COR-L47 (cell line): ENCODE measurements at regions not wholly inside any gene's neighbourhood (a gene's known extent, or its start where the extent isn't known, plus 50 kb on each side); places are given as distances from the start of the nearest gene placed in this dataset.

Source experiments
- DNase-seq: peaks from one replicate; lab custom pipeline; 2025; lab: John Stamatoyannopoulos, UW

DNA sequence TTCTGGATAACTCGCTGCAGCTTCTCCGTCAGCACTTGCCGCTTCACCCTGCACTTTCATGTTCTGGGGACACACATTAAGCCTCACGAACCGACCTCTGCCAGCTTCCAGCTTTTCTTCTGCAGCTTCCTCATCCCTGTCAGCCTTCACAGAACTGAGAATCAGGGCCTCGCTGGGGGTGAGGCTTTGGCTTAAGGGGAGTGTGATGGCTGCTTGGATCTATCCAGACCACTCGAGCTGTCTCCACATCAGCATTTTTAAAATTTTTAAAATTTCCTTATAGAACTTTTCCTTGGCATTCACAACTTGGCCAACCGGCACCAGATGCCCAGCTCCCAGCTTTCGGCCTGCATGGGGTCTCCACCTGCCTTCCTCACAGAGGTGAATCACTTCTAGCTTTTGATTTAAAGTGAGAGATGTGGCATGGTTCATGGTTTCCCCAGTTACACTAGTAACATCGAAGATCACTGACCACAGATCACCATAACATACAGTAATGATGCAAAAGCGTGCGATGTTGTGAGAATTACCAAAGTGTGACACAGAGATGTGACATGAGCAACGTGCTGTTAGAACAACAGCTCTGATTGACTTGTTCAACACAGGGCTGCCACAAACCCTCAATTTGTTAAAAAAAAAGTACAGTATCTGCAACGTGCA lies 139.1 kb upstream of the C14orf180 start:
- DNase-seq: no peak

DNA sequence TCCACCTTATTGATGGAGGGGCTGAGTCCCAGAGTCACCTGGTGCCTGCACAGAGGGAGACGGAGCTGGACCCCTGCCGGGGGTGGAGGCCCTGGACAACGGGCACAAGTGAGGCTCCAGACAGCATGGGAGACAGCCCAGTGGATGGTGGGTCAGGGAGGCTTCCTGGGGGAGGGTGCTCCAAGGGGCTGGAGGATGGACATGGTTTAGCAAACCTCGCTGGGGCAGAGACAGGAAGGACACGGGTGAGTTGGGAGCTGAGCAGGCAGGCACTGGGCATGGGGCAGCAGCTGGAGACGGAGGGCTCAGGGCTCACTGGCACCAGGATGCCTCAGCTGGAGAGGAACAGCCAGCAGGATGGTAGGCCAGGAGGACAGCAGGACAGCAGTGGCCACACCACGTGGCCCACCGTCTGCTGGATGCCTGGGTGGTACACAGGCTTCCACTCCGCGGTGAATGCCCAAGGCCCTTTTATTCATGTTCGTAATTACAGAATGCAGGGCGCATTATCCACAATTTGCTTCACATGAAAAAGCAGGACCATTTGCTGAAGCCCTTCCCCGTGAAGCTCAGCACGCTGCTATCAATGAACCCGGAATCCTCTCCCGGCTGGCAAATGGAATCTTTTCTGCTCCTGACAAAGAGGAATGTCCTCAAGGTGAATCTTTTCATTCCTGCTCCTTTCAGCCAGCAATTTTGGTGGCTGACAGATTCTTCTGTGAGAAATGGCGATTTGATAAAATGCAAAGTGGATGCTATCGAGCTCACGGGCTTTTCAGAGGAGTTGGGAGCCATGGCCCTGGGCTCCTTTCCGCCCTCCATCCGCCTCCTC lies 138.1 kb upstream of the C14orf180 start:
- DNase-seq: no peak

GRCh38 chr14:104442107-104442551 lies 137.4 kb upstream of the C14orf180 start:
- DNase-seq: no peak

- DNase-seq: no peak
Observed at GRCh38 chr14:104442631-104443390, 136.8 kb upstream of the C14orf180 start.

DNA sequence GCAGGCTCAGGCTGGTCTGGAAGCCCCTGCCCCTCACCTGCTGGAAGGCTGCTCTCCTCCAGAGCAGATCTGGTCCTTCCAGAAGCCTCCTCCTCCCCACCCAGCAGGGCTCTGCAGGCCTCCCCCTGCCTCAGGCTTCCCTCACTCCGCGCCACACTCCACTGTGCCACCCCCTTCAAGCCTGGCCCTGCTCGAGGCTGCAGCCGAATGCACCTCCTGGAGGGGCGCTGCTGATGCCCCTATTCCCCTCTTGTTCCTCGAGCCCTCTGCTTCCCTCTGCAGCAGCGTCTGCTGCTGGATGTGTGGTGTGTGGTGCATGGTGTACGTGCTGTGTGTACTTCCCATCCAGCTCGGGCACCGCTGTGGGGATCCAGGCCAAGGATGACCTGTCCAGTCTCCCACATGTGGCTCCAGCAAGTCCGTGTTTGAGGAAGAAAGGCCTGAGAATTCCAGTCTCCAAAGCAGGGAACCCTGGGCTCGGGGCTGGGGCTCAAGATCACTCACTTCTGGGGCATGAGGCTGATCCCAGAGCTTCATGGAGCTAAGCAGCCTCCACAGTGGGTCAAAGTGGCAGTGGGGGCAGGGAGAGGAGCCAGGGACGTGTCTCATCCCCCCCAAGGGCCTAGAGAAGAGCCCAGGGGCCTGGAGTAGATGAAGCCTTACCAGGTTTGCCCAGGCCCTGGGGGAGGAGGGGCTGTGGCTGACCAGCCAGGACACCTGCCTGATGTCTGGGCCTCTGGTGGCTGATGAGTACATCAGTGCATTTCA lies 136.0 kb upstream of the C14orf180 start:
- DNase-seq: peak; percentile 42

GRCh38 chr14:104444159-104445030 lies 135.2 kb upstream of the C14orf180 start:
- no peak for DNase-seq

GRCh38 chr14:104445086-104445485 lies 134.5 kb upstream of the C14orf180 start:
- no peak for DNase-seq

DNA sequence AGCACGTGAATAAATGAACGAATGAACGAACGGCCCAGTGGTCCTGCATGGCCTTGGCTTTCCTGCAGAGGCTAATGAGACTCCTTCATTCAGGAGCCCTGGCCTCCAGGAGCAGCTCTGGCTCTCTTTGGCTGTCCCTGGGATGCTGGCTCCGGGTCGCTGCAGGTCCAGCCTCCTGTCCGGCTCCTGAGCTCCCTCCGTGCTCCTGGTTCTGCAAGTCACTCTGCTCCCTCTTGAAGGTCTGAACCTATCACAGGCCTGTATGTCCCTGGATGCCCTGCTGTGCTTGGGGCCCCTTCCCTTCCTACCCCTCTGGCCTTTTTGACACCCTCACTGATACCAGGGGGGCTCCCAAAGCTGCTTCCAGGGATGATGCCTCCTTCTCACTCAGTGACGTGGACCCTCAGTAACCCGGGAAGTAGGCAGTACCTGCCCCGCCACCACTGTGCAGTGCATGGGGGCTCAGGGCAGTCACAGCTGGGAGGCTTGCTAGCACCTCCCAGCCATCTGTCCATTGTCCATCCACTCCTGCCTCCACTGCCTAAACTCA lies 133.7 kb upstream of the C14orf180 start:
- no peak for DNase-seq

DNA sequence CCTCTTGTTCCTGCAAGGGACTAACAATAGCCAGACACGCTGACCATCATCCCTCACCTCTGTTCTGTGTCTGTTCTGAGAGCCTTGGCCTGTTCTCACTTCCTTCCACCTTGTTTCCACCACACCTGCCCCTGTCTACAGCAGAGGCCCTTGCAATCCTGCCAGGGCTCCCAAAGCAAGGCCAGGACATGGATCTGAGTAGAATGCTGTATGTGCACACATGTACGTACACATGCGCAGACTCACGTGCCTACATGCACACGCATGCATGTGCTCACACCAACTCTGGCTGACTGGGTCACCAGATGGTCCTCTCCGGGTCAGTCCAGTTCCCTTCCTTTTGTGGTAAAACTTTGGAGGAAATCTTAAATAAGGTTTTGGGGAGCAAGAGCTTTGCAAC lies 133.0 kb upstream of the C14orf180 start:
- DNase-seq: no peak

- no peak for DNase-seq
Observed at GRCh38 chr14:104447750-104448149, 131.8 kb upstream of the C14orf180 start.

- no peak for DNase-seq
Observed at GRCh38 chr14:104448321-104448720, 131.2 kb upstream of the C14orf180 start.

DNA sequence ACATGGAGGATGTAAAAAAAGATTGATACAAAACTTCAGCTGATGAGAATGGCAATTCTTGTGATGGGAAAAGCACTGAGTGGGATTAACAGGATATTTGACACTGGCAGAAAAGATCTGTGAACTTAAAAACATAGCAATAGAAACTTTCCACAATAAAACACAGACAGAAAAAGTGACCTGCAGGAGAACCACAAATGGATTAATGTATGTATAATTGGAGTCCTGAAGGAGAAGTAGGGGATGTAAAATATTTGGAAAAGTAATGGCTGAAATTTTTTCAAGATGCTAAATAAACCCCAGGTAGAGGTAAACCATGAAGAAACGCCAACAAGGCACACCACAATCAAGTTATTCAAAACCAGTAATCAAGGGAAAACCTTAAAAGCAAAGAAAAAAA lies 130.8 kb upstream of the C14orf180 start:
- no peak for DNase-seq

DNA sequence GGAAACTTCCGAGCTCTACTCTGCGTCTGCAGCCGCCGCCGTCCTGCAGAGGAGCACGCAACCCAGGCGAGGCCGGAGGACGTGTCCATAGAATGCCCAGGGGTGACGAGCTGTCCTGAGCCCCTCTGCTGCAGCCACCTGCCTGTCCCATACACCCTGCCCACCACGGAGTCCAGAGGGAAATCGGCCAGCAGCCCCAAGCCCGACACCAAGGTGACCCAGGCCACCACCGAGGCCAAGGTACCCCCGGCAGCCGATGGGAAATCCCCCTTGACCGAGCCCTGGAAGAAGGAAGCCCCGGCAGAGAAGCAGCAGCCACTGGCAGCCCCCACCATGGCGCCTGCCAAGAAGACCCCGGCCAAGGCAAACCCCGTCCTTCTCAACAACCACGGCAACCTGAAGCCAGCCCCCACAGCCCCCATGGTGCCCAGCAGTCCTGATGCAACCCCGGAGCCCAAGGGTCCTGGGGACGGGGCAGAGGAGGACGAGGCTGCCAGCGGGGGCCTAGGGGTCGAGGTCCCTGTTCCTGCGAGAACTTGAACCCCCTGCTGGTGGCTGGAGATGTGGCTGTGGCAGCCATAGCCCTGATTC lies 128.7 kb upstream of the C14orf180 start:
- no peak for DNase-seq

DNA sequence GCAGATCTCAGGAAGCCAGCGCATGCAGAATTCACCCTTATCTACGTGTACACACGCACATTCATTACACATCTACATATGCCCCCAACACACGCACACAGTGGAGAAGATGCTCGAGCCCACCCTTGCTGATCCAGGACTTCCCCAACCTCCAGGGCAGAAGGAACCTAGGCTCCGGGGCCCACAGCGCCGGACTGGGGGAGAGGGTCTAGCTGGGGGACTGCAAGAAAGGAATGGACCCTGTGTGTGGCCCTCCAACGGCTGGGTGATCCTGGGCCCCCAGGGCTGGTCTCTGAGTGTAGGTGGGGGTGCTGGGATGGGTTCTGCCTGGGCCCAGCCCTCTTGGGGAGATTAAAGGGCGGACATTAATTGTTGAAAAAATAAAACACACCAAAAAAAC lies 128.1 kb upstream of the C14orf180 start:
- no peak for DNase-seq

DNA sequence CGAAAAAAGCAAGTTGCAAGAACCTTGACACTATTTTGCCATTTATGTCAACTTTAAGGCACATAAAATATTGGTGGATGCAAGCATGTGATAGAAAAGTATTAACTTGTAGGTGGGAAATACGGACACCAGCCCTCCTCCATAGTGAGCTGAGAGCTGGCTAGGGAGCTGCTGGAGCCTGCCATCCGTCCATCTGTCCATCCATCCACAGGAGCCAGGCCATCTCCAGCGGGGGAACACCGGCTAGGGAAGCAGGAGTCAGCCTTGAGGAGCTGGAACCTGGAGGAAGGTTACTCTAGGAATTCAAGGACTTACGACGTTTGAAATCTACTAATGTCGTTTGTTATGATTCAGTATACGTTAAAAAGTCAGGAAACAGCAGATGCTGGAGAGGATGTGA lies 120.7 kb upstream of the C14orf180 start:
- DNase-seq: no peak

DNA sequence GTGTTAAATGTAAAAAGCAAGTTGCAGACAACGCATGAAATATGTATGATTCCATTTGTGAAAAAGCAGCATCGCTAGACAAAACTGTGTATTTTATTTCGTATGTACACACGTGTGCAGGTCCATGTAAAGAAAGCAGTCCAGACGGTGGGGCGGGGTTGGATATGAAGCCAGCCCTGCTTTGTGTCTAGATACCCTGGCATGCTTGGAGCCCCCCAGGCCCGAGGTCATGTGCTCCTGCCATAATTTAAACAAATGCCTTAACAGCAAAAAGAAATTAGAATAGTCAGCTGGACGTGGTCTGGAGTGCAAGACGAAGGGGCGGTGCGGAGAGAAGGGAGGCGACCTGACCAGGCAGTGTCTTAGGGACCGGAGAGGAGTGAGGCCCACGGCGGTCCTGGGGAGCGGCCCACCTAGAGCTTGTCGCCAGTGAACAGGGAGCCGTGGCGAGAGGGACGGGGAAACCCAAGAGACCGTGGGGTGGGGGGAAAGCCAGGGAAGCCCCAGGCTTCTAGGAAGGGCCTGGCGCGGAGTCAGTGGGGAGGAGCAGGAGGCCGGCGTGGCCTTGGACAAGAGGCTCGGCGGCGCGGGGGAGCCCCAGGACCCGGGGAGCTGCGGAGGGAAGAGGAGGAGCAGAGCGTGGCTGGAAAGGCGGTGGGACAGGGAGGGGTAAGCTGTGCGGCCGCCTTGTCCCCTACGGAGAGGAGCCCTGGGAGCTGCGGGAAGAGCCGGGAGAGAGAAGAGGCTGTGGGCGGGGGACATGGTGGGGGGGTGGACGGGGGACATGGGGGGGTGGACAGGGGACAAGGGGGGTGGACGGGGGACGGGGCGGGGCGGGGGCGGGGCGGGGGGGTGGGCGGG lies 118.5 kb upstream of the C14orf180 start:
- no peak for DNase-seq

DNA sequence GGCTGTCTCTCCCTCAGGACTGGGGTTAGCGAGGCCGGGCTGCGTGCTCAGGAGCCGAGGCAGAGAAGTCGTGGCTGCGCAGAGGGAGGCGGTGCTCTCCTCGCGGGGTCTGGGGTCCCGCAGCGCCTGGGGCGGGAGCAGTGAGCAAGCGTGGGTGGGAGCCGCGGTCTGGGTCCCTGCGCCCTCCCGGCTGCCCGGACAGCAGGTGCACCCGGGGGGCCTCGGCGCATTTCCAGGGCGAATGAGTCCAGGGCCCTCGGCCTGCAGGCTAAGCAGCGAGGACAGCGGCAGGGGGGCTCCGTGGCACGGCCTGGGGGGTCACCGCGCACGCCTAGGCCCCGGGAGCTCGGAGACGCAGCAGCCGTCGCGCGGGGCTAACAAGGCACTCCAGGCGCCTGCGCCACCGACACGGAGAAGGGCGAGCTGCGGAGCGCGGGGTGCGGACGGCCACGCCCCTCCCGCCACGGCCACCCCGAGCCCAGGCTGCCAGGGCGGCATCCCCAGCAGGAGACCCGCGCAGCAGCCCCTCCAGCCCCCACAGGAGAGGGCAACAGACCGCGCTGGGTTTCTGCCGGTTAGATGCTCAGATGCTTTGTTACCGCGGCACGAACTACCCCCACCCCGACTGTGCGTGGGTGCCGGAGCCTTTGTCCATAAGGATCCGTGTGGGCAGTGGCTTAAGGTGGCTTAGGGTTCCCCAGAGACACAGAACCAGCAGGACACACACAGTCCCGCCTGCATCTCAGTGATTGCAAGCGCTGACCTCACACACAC lies 117.7 kb upstream of the C14orf180 start:
- DNase-seq: peak; percentile 50
